ENCODE measurements at regions not wholly inside any gene's neighbourhood (a gene's known extent, or its start where the extent isn't known, plus 50 kb on each side); places are given as distances from the start of the nearest gene placed in this dataset.

DNA sequence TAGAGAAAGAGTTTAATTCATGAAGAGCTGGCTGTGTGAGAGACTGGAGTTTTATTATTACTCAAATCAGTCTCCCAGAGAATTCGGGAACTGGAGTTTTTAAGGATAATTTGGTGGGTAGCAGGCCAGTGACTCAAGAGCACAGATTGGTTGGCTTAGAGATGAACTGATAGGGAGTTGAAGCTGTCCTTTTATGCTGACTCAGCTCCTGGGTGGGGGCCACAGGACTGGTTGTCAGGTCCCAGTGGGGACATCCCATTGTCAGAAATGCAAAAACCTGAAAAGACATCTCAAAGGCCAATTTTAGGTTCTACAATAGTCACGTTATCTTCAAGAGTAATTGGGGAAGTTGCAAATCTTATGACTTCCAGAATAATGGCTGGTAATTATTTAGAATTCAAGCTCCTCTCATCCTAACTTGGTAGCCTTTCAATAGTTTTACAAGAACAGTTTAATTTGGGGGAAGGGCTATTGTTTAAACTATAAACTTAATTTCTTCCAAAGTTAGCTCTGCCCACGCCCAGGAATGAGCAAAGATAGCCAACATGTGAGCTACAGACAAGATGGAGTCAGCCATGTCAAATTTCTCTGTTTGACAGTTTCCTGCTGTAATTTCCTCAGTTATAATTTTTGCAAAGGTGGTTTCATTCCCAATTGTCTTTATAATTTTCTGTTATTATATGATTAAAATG, 149.4 kb upstream of the SLC39A10 start:
- no peaks in the 10 kb centered on the region for H3K9me3 ChIP-seq
- H3K27ac ChIP-seq: no peak overlapping the region
- ATAC-seq (ENCODE audit: insufficient number of reproducible peaks, low FRiP score, low read depth) (no peak), DNase-seq (ENCODE audit: low spot score) (no peak)
- H3K36me3 ChIP-seq: no peaks in the 10 kb centered on the region
- no peaks in the 10 kb centered on the region for H3K4me1 ChIP-seq (ENCODE audit: control insufficient read depth in 1 of 2, low read depth in 2 of 2)
- TF ChIP-seq, protein P1, sequence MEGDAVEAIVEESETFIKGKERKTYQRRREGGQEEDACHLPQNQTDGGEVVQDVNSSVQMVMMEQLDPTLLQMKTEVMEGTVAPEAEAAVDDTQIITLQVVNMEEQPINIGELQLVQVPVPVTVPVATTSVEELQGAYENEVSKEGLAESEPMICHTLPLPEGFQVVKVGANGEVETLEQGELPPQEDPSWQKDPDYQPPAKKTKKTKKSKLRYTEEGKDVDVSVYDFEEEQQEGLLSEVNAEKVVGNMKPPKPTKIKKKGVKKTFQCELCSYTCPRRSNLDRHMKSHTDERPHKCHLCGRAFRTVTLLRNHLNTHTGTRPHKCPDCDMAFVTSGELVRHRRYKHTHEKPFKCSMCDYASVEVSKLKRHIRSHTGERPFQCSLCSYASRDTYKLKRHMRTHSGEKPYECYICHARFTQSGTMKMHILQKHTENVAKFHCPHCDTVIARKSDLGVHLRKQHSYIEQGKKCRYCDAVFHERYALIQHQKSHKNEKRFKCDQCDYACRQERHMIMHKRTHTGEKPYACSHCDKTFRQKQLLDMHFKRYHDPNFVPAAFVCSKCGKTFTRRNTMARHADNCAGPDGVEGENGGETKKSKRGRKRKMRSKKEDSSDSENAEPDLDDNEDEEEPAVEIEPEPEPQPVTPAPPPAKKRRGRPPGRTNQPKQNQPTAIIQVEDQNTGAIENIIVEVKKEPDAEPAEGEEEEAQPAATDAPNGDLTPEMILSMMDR (IDR thresholded peaks at IDR 0.05): no peak
- H3K4me3 ChIP-seq: no peak overlapping the region
- no peaks in the 10 kb centered on the region for H3K27me3 ChIP-seq (replicated peaks; ENCODE audit: insufficient read depth)

DNA sequence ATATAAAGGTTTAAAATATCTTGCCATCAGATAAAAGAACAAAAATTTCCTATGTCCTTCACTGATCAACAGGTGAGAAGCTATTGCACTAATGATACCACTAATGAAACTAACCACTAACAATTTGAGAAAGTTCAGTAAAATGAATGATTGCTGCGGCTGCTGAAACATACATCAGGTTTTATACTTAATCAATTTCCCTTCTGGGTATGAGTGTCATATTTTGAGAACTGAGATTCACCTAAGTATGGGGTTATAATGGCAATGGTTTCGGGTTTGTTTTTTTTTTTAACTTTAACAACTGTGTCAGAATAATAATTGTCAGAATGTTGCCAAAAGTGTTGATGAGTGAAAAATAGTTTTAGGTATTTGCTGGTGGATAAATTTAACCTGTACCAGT, 151.3 kb upstream of the SLC39A10 start:
- ATAC-seq (ENCODE audit: insufficient number of reproducible peaks, low FRiP score, low read depth) (no peak), DNase-seq (ENCODE audit: low spot score) (no peak)
- no peak overlapping the region for H3K27ac ChIP-seq
- no peaks in the 10 kb centered on the region for H3K36me3 ChIP-seq
- H3K27me3 ChIP-seq (replicated peaks; ENCODE audit: insufficient read depth): no peaks in the 10 kb centered on the region
- H3K4me1 ChIP-seq (ENCODE audit: control insufficient read depth in 1 of 2, low read depth in 2 of 2): no peaks in the 10 kb centered on the region
- no peaks in the 10 kb centered on the region for H3K9me3 ChIP-seq
- H3K4me3 ChIP-seq: no peak overlapping the region
- TF ChIP-seq, protein P1 (IDR thresholded peaks at IDR 0.05): no peak

DNA sequence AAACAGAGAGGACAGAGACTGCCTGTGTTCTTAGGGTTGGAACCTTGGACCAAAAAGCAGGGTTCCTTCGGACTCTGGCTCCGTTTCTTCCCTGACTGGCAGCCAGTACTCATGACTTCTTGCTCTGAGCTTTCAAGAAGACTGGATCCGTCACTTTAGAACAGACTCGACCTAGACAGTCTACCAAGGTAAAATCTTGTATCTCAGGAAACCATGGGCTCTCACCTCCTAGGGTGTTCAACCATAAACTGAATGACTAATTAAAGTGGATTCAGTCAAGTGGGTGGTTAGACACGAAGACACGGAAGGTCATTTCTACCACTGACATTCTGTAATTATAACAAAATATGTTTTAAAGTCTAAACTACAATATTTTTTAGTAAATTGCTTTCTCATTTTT, 153.8 kb upstream of the SLC39A10 start:
- H3K36me3 ChIP-seq: no peaks in the 10 kb centered on the region
- ATAC-seq (ENCODE audit: insufficient number of reproducible peaks, low FRiP score, low read depth): no peak
- no peaks in the 10 kb centered on the region for H3K27me3 ChIP-seq (replicated peaks; ENCODE audit: insufficient read depth)
- H3K4me1 ChIP-seq (ENCODE audit: control insufficient read depth in 1 of 2, low read depth in 2 of 2): peaks cover 8 to 9% of the 10 kb centered on the region in 2 donors
- DNase-seq (ENCODE audit: low spot score): no peak
- H3K4me3 ChIP-seq: no peak overlapping the region
- no peak overlapping the region for H3K27ac ChIP-seq
- TF ChIP-seq, protein P1 (IDR thresholded peaks at IDR 0.05): no peak
- no peaks in the 10 kb centered on the region for H3K9me3 ChIP-seq

DNA sequence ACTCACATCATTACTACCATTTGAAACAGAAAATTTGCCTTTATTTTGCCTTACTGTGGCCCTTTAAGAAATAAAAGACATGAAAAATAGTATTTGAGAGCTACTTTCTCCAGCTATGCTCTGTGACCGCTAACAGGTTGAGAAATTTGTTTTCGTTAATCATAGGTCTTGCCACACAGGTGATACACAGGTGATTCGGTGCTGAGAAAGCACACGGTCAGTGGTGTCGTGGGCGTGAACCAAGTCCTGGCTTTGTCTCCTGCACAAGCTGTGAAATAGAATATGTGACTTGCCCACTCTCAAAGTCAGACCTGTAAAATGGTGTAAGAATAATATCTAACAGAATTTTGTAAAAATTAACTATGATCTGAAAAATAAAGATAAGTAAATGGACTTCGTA, 155.3 kb upstream of the SLC39A10 start:
- no peaks in the 10 kb centered on the region for H3K36me3 ChIP-seq
- H3K4me3 ChIP-seq: no peak overlapping the region
- DNase-seq (ENCODE audit: low spot score) (no peak), ATAC-seq (ENCODE audit: insufficient number of reproducible peaks, low FRiP score, low read depth) (no peak)
- no peaks in the 10 kb centered on the region for H3K27me3 ChIP-seq (replicated peaks; ENCODE audit: insufficient read depth)
- no peaks in the 10 kb centered on the region for H3K9me3 ChIP-seq
- no peak overlapping the region for H3K27ac ChIP-seq
- peaks cover 10 to 14% of the 10 kb centered on the region in 2 donors for H3K4me1 ChIP-seq (ENCODE audit: control insufficient read depth in 1 of 2, low read depth in 2 of 2)
- TF ChIP-seq, protein P1 (IDR thresholded peaks at IDR 0.05): no peak

DNA sequence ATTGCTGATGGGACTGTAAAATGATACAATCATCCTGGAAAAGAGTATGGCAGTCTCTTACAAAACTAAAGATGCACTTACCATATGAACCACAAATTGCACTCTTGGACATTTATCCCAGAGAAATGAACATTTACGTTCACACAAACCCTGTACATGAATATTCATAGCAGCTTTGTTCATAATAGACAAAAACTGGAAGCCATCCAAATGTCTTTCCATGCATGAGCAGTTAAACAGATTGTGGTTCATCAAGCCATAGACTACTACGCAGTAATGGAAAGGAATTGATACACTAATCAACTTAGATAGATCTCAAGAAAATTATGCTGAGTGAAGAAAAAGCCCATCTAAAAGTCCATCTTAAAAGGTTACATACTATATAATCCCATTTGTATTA, 156.1 kb upstream of the SLC39A10 start:
- Histone ChIP-seq H3K9me3 (no peaks in the 10 kb centered on the region), H3K4me3 (no peak overlapping the region), H3K27me3 (replicated peaks; ENCODE audit: insufficient read depth) (no peaks in the 10 kb centered on the region), H3K27ac (no peak overlapping the region), H3K4me1 (ENCODE audit: control insufficient read depth in 1 of 2, low read depth in 2 of 2) (peaks cover 10 to 14% of the 10 kb centered on the region in 2 donors), H3K36me3 (no peaks in the 10 kb centered on the region)
- no peak for ATAC-seq (ENCODE audit: insufficient number of reproducible peaks, low FRiP score, low read depth)
- TF ChIP-seq, protein P1 (IDR thresholded peaks at IDR 0.05): no peak
- DNase-seq (ENCODE audit: low spot score): no peak

All from thoracic aorta (tissue), 2 donors.